ENCODE measurements at regions not wholly inside any gene's neighbourhood (a gene's known extent, or its start where the extent isn't known, plus 50 kb on each side); places are given as distances from the start of the nearest gene placed in this dataset.

GRCh38 chr3:145357453-145357852 is 803.5 kb downstream of the PLOD2 start:
- TF ChIP-seq, protein P1, sequence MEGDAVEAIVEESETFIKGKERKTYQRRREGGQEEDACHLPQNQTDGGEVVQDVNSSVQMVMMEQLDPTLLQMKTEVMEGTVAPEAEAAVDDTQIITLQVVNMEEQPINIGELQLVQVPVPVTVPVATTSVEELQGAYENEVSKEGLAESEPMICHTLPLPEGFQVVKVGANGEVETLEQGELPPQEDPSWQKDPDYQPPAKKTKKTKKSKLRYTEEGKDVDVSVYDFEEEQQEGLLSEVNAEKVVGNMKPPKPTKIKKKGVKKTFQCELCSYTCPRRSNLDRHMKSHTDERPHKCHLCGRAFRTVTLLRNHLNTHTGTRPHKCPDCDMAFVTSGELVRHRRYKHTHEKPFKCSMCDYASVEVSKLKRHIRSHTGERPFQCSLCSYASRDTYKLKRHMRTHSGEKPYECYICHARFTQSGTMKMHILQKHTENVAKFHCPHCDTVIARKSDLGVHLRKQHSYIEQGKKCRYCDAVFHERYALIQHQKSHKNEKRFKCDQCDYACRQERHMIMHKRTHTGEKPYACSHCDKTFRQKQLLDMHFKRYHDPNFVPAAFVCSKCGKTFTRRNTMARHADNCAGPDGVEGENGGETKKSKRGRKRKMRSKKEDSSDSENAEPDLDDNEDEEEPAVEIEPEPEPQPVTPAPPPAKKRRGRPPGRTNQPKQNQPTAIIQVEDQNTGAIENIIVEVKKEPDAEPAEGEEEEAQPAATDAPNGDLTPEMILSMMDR (IDR thresholded peaks at IDR 0.05) = no peak
- TF ChIP-seq POLR2A (IDR thresholded peaks at IDR 0.05) (no peak), POLR2AphosphoS5 (IDR thresholded peaks at IDR 0.05) (no peak), EP300 (IDR thresholded peaks at IDR 0.05) (no peak)
